H9 (cell line): ENCODE measurements at regions not wholly inside any gene's neighbourhood (a gene's known extent, or its start where the extent isn't known, plus 50 kb on each side); places are given as distances from the start of the nearest gene placed in this dataset.

ENCODE experiments used
- DNase-seq: peaks from one replicate; pipeline ENCODE4 v3.0.0-alpha.2; 2017
- H2AFZ ChIP-seq: one replicate; pipeline ENCODE4 v1.6.1; 2013; ENCODE audit warnings: mild to moderate bottlenecking, low read length, control low read depth, moderate library complexity
- H2AK5ac ChIP-seq: 2 replicates; pipeline ENCODE4 v1.6.1; 2013; ENCODE audit warnings: low read length, control low read depth, mixed read lengths; ENCODE audit not compliant: insufficient read length
- H2BK120ac ChIP-seq: one replicate; pipeline ENCODE4 v1.6.1; 2013; ENCODE audit warnings: low read depth, mild to moderate bottlenecking, low read length, control low read depth, inconsistent platforms; ENCODE audit not compliant: poor library complexity, severe bottlenecking
- H2BK12ac ChIP-seq: 2 replicates; pipeline ENCODE4 v1.6.1; 2013; ENCODE audit warnings: low read length, control low read depth, mixed read lengths, low read depth; ENCODE audit not compliant: insufficient read length
- H2BK15ac ChIP-seq: 2 replicates; pipeline ENCODE4 v1.6.1; 2013; ENCODE audit warnings: low read depth, low read length, control low read depth
- H2BK20ac ChIP-seq: one replicate; pipeline ENCODE4 v1.6.1; 2013; ENCODE audit warnings: low read depth, mild to moderate bottlenecking, low read length, control low read depth, inconsistent platforms; ENCODE audit not compliant: poor library complexity, severe bottlenecking
- H2BK5ac ChIP-seq: 2 replicates; pipeline ENCODE4 v1.6.1; 2013; ENCODE audit warnings: low read length, control low read depth, mixed read lengths; ENCODE audit not compliant: insufficient read length
- H3K14ac ChIP-seq: 2 replicates; pipeline ENCODE4 v1.6.1; 2013; ENCODE audit warnings: low read length, control low read depth; ENCODE audit not compliant: insufficient read depth
- H3K18ac ChIP-seq: 2 replicates; pipeline ENCODE4 v1.6.1; 2013; ENCODE audit warnings: low read depth, mild to moderate bottlenecking, mixed read lengths, low read length, control low read depth; ENCODE audit not compliant: insufficient read length
- H3K23ac ChIP-seq: 2 replicates; pipeline ENCODE4 v1.6.1; 2013; ENCODE audit warnings: low read length, control low read depth, mixed read lengths, low read depth; ENCODE audit not compliant: insufficient read length
- H3K23me2 ChIP-seq: 2 replicates; pipeline ENCODE4 v1.6.1; 2013; ENCODE audit warnings: low read depth, mild to moderate bottlenecking, mixed read lengths, low read length, control low read depth; ENCODE audit not compliant: insufficient read length, poor library complexity, severe bottlenecking
- H3K27ac ChIP-seq: 2 replicates; pipeline ENCODE4 v1.5.1; 2013; ENCODE audit warnings: low read length, control low read depth, mixed read lengths, low read depth; ENCODE audit not compliant: insufficient read length
- H3K27me3 ChIP-seq: 2 replicates; pipeline ENCODE4 v1.6.1; 2013; ENCODE audit warnings: low read length, control low read depth, inconsistent platforms; ENCODE audit not compliant: insufficient read depth
- H3K4ac ChIP-seq: 2 replicates; pipeline ENCODE4 v1.6.1; 2013; ENCODE audit warnings: low read depth, mild to moderate bottlenecking, control low read depth, inconsistent platforms, low read length, moderate library complexity
- H3K4me1 ChIP-seq: 2 replicates; pipeline ENCODE4 v1.6.1; 2013; ENCODE audit warnings: low read length, control low read depth, inconsistent platforms; ENCODE audit not compliant: insufficient read depth
- H3K4me2 ChIP-seq: 2 replicates; pipeline ENCODE4 v1.6.1; 2013; ENCODE audit warnings: low read length, control low read depth, mixed read lengths; ENCODE audit not compliant: insufficient read length, insufficient read depth
- H3K56ac ChIP-seq: 2 replicates; pipeline ENCODE4 v1.6.1; 2013; ENCODE audit warnings: low read depth, mild to moderate bottlenecking, mixed read lengths, low read length, control low read depth; ENCODE audit not compliant: insufficient read length
- H3K79me1 ChIP-seq: 2 replicates; pipeline ENCODE4 v1.6.1; 2013; ENCODE audit warnings: low read depth, mild to moderate bottlenecking, moderate library complexity, low read length, control low read depth, inconsistent platforms; ENCODE audit not compliant: insufficient read depth, poor library complexity, severe bottlenecking
- H3K79me2 ChIP-seq: 2 replicates; pipeline ENCODE4 v1.6.1; 2013; ENCODE audit warnings: low read length, control low read depth, inconsistent platforms; ENCODE audit not compliant: insufficient read depth
- H3K9ac ChIP-seq: 2 replicates; pipeline ENCODE4 v1.6.1; 2013; ENCODE audit warnings: low read length, control low read depth, mixed read lengths; ENCODE audit not compliant: insufficient read length; ENCODE audit errors: extremely low read depth
- H3K9me3 ChIP-seq: one replicate; pipeline ENCODE4 v1.6.1; 2013; ENCODE audit warnings: low read depth, low read length, inconsistent platforms; ENCODE audit not compliant: control insufficient read depth
- H3T11ph ChIP-seq: one replicate; pipeline ENCODE4 v1.6.1; 2013; ENCODE audit warnings: mild to moderate bottlenecking, low read length, control low read depth, inconsistent platforms
- H4K20me1 ChIP-seq: one replicate; pipeline ENCODE4 v1.6.1; 2013; ENCODE audit not compliant: control insufficient read depth, insufficient read length, insufficient read depth
- H4K5ac ChIP-seq: 2 replicates; pipeline ENCODE4 v1.6.1; 2013; ENCODE audit warnings: low read depth, mild to moderate bottlenecking, mixed read lengths, low read length, control low read depth; ENCODE audit not compliant: insufficient read length
- H4K8ac ChIP-seq: replicated peaks from 2 replicates; pipeline ENCODE4 v1.6.1; 2013; ENCODE audit warnings: low read length, control low read depth, mixed read lengths, low read depth; ENCODE audit not compliant: insufficient read length
- H4K91ac ChIP-seq: 2 replicates; pipeline ENCODE4 v1.6.1; 2013; ENCODE audit warnings: low read depth, mild to moderate bottlenecking, moderate library complexity, mixed read lengths, low read length, control low read depth; ENCODE audit not compliant: insufficient read length
- H3K27ac Mint-ChIP-seq, 3 experiments: 2 replicates in 2 of 3; 3 replicates in 1 of 3; pipeline ENCODE4 v1.8.0; 2020 to 2021; ENCODE audit warnings: mixed read lengths in 3 of 3, mild to moderate bottlenecking in 1 of 3, moderate library complexity in 1 of 3
- H3K27me3 Mint-ChIP-seq: 2 replicates; pipeline ENCODE4 v1.8.0; 2021; ENCODE audit warnings: low read depth, mild to moderate bottlenecking, moderate library complexity, mixed read lengths
- H3K36me3 Mint-ChIP-seq, 3 experiments: 2 replicates in 2 of 3; 3 replicates in 1 of 3; pipeline ENCODE4 v1.8.0; 2020 to 2021; ENCODE audit warnings: low read depth in 3 of 3, mixed read lengths in 3 of 3; ENCODE audit not compliant: insufficient read depth in 1 of 3
- H3K4me1 Mint-ChIP-seq, 2 experiments: 2 replicates each; pipeline ENCODE4 v1.8.0; 2020; ENCODE audit warnings: mixed read lengths in 2 of 2
- H3K4me3 Mint-ChIP-seq, 2 experiments: 2 replicates in 1 of 2; 3 replicates in 1 of 2; pipeline ENCODE4 v1.8.0; 2020 to 2021; ENCODE audit warnings: mild to moderate bottlenecking in 2 of 2, mixed read lengths in 2 of 2, moderate library complexity in 1 of 2
- H3K9me3 Mint-ChIP-seq, 2 experiments: 2 replicates in 1 of 2; 3 replicates in 1 of 2; pipeline ENCODE4 v1.8.0; 2020; ENCODE audit warnings: mild to moderate bottlenecking in 2 of 2, mixed read lengths in 2 of 2, moderate library complexity in 1 of 2
- CTCF ChIP-seq: fragments of 200-600 bp; sonication (generic); conservative IDR thresholded peaks from 3 replicates; pipeline ENCODE4 v1.8.0; 2021; ENCODE audit warnings: antibody characterized with exemption, mild to moderate bottlenecking
- WGBS: extraction: QIAGEN DNeasy Blood & Tissue Kit; methylation state at CpG from one replicate; pipeline ENCODE4 v1.1.7; 2013; ENCODE audit warnings: missing lambda C conversion rate, low lambda C conversion rate, mixed read lengths; ENCODE audit not compliant: insufficient read length; ENCODE audit errors: extremely low coverage; 5-methylcytosine and 5-hydroxymethylcytosine counted together

- H2AFZ ChIP-seq: no peak overlapping the region
- H2BK15ac ChIP-seq: no peak overlapping the region
- Mint-ChIP-seq H3K9me3 (no peaks in the 10 kb centered on the region), H3K4me3 (no peak overlapping the region), H3K4me1 (peaks cover 0 to 4% of the 10 kb centered on the region in 2 experiments; a peak in 1 of 4 replicates), H3K27ac (no peak overlapping the region), H3K36me3 (no peaks in the 10 kb centered on the region), H3K27me3 (no peaks in the 10 kb centered on the region)
- no peak overlapping the region for H3K4ac ChIP-seq
- H3K9ac ChIP-seq: no peak overlapping the region
- no peak overlapping the region for H4K8ac ChIP-seq
- H3K23me2 ChIP-seq: no peaks in the 10 kb centered on the region
- no peak overlapping the region for H3K27ac ChIP-seq
- no peak for TF ChIP-seq CTCF
- no peak overlapping the region for H3T11ph ChIP-seq
- no peak overlapping the region for H3K14ac ChIP-seq
- no peaks in the 10 kb centered on the region for H3K79me2 ChIP-seq
- no peaks in the 10 kb centered on the region for H3K27me3 ChIP-seq
- H4K20me1 ChIP-seq: no peaks in the 10 kb centered on the region
- H2BK20ac ChIP-seq: no peak overlapping the region
- no peak overlapping the region for H4K91ac ChIP-seq
- H3K4me1 ChIP-seq: no peaks in the 10 kb centered on the region
- DNase-seq: no peak
- H3K79me1 ChIP-seq: no peaks in the 10 kb centered on the region
- H2AK5ac ChIP-seq: no peak overlapping the region
- no peak overlapping the region for H2BK120ac ChIP-seq
- no peak overlapping the region for H3K23ac ChIP-seq
- H3K4me2 ChIP-seq: no peak overlapping the region
- no peak overlapping the region for H4K5ac ChIP-seq
- H2BK12ac ChIP-seq: no peak overlapping the region
- no peak overlapping the region for H2BK5ac ChIP-seq
- WGBS: no CpG with 5 or more reads among the region's 1 CpG
- no peak overlapping the region for H3K56ac ChIP-seq
- no peaks in the 10 kb centered on the region for H3K9me3 ChIP-seq
- H3K18ac ChIP-seq: no peak overlapping the region
Observed at GRCh38 chr4:156516698-156517097, 454.9 kb downstream of the PDGFC start.
